ENCODE measurements at regions not wholly inside any gene's neighbourhood (a gene's known extent, or its start where the extent isn't known, plus 50 kb on each side); places are given as distances from the start of the nearest gene placed in this dataset.
A peak's percentile ranks its signal among the peaks of the same experiment; 100 is the strongest.

DNA sequence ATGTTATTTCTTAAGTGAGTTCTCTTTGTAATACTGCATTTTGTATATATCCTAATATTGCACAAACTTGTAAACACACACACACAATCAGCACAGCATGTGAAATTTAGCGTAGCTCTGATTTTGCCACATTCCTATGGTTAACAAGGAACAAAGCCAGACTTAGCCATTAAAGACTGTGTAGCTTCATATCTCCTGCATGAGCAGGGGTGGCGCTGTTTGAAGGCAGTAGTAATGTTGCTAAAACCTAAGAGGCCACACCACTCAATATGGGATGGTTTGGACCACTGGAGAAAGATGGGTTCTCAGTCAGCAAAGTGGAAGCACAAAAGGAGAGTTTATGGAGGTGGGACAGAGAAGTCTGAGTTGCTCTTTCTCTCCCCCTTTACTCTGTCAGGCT lies 61.1 kb upstream of the RND3 start:
- TF ChIP-seq, protein P1, sequence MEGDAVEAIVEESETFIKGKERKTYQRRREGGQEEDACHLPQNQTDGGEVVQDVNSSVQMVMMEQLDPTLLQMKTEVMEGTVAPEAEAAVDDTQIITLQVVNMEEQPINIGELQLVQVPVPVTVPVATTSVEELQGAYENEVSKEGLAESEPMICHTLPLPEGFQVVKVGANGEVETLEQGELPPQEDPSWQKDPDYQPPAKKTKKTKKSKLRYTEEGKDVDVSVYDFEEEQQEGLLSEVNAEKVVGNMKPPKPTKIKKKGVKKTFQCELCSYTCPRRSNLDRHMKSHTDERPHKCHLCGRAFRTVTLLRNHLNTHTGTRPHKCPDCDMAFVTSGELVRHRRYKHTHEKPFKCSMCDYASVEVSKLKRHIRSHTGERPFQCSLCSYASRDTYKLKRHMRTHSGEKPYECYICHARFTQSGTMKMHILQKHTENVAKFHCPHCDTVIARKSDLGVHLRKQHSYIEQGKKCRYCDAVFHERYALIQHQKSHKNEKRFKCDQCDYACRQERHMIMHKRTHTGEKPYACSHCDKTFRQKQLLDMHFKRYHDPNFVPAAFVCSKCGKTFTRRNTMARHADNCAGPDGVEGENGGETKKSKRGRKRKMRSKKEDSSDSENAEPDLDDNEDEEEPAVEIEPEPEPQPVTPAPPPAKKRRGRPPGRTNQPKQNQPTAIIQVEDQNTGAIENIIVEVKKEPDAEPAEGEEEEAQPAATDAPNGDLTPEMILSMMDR (IDR thresholded peaks at IDR 0.05) = 0 out of 2 replicates have a peak, but pooled peaks have one; percentile 15
- TF ChIP-seq SP1 (CRISPR knock-in tag; conservative IDR thresholded peaks at IDR 0.05) (no peak), NFYB (CRISPR knock-in tag; conservative IDR thresholded peaks at IDR 0.05; ENCODE audit: low read depth) (no peak), RELA (CRISPR knock-in tag; IDR thresholded peaks at IDR 0.05; ENCODE audit: borderline replicate concordance) (no peak), NFE2L1 (CRISPR knock-in tag; IDR thresholded peaks at IDR 0.05) (no peak), USF2 (CRISPR knock-in tag; IDR thresholded peaks at IDR 0.05) (no peak), SMAD3 (CRISPR knock-in tag; IDR thresholded peaks at IDR 0.05; ENCODE audit: borderline replicate concordance) (no peak), ZNF396 (CRISPR knock-in tag; IDR thresholded peaks at IDR 0.05; ENCODE audit: borderline replicate concordance) (no peak), MAX (CRISPR knock-in tag; IDR thresholded peaks at IDR 0.05) (no peak), IRF1 (CRISPR knock-in tag; IDR thresholded peaks at IDR 0.05) (no peak), TEAD1 (CRISPR knock-in tag; IDR thresholded peaks at IDR 0.05) (no peak)
- TF ChIP-seq, protein P2, sequence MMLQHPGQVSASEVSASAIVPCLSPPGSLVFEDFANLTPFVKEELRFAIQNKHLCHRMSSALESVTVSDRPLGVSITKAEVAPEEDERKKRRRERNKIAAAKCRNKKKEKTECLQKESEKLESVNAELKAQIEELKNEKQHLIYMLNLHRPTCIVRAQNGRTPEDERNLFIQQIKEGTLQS (CRISPR knock-in tag; conservative IDR thresholded peaks at IDR 0.05) = no peak

Data from WTC11 (cell line).